HL-60 (cell line): ENCODE measurements at regions not wholly inside any gene's neighbourhood (a gene's known extent, or its start where the extent isn't known, plus 50 kb on each side); places are given as distances from the start of the nearest gene placed in this dataset.

Source experiments
- DNase-seq, 2 experiments: peaks; one replicate each; pipeline ENCODE4 v3.0.0-alpha.2; 2010 to 2020; ENCODE audit warnings: low read depth in 1 of 2, low spot score in 1 of 2
- H3K27ac ChIP-seq: fragments of 250-450 bp; sonication (Bioruptor Pico); replicated peaks from 2 replicates; pipeline ENCODE4 v1.5.1; 2020; ENCODE audit warnings: mild to moderate bottlenecking, moderate library complexity
- H3K27me3 ChIP-seq: fragments of 250-450 bp; sonication (Bioruptor Pico); 2 replicates; pipeline ENCODE4 v1.5.1; 2021; ENCODE audit warnings: mild to moderate bottlenecking, moderate library complexity; ENCODE audit not compliant: insufficient read depth, poor library complexity, severe bottlenecking
- H3K4me3 ChIP-seq: replicated peaks from 2 replicates; pipeline ENCODE4 v1.5.1; 2011; ENCODE audit warnings: mild to moderate bottlenecking, control low read depth, low read length; ENCODE audit not compliant: insufficient read depth
- GABPA ChIP-seq: IDR thresholded peaks from 2 replicates; pipeline ENCODE4 v1.6.1; 2012; ENCODE audit warnings: low read depth
- POLR2AphosphoS5 ChIP-seq: IDR thresholded peaks from 2 replicates; pipeline ENCODE4 v1.6.1; 2012; ENCODE audit warnings: low read depth
- SPI1 ChIP-seq: IDR thresholded peaks from 2 replicates; pipeline ENCODE4 v1.6.1; 2012; ENCODE audit warnings: low read depth, mild to moderate bottlenecking, borderline replicate concordance
- TF ChIP-seq, protein P1 (sequence below): IDR thresholded peaks from 2 replicates; pipeline ENCODE4 v1.6.1; 2012; ENCODE audit warnings: low read depth; ENCODE audit not compliant: insufficient replicate concordance
- TF ChIP-seq, protein P2 (sequence below): IDR thresholded peaks from one replicate; pipeline ENCODE4 v1.5.1; 2011; ENCODE audit warnings: low read length, control low read depth, inconsistent platforms; ENCODE audit not compliant: insufficient read depth

- DNase-seq: no peak
- TF ChIP-seq, protein P1, sequence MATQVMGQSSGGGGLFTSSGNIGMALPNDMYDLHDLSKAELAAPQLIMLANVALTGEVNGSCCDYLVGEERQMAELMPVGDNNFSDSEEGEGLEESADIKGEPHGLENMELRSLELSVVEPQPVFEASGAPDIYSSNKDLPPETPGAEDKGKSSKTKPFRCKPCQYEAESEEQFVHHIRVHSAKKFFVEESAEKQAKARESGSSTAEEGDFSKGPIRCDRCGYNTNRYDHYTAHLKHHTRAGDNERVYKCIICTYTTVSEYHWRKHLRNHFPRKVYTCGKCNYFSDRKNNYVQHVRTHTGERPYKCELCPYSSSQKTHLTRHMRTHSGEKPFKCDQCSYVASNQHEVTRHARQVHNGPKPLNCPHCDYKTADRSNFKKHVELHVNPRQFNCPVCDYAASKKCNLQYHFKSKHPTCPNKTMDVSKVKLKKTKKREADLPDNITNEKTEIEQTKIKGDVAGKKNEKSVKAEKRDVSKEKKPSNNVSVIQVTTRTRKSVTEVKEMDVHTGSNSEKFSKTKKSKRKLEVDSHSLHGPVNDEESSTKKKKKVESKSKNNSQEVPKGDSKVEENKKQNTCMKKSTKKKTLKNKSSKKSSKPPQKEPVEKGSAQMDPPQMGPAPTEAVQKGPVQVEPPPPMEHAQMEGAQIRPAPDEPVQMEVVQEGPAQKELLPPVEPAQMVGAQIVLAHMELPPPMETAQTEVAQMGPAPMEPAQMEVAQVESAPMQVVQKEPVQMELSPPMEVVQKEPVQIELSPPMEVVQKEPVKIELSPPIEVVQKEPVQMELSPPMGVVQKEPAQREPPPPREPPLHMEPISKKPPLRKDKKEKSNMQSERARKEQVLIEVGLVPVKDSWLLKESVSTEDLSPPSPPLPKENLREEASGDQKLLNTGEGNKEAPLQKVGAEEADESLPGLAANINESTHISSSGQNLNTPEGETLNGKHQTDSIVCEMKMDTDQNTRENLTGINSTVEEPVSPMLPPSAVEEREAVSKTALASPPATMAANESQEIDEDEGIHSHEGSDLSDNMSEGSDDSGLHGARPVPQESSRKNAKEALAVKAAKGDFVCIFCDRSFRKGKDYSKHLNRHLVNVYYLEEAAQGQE: no peak
- no peak for TF ChIP-seq POLR2AphosphoS5
- Histone ChIP-seq H3K27me3 (no peaks in the 10 kb centered on the region), H3K4me3 (no peak overlapping the region), H3K27ac (no peak overlapping the region)
Measured at GRCh38 chr14:42229976-42230375, 623.3 kb downstream of the LRFN5 start.

- DNase-seq: no peak
- H3K27ac ChIP-seq: no peak overlapping the region
- no peaks in the 10 kb centered on the region for H3K27me3 ChIP-seq
- TF ChIP-seq, protein P1: no peak
- TF ChIP-seq SPI1 (no peak), GABPA (no peak), POLR2AphosphoS5 (no peak)
- TF ChIP-seq, protein P2, sequence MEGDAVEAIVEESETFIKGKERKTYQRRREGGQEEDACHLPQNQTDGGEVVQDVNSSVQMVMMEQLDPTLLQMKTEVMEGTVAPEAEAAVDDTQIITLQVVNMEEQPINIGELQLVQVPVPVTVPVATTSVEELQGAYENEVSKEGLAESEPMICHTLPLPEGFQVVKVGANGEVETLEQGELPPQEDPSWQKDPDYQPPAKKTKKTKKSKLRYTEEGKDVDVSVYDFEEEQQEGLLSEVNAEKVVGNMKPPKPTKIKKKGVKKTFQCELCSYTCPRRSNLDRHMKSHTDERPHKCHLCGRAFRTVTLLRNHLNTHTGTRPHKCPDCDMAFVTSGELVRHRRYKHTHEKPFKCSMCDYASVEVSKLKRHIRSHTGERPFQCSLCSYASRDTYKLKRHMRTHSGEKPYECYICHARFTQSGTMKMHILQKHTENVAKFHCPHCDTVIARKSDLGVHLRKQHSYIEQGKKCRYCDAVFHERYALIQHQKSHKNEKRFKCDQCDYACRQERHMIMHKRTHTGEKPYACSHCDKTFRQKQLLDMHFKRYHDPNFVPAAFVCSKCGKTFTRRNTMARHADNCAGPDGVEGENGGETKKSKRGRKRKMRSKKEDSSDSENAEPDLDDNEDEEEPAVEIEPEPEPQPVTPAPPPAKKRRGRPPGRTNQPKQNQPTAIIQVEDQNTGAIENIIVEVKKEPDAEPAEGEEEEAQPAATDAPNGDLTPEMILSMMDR: no peak
- no peak overlapping the region for H3K4me3 ChIP-seq
Measured at GRCh38 chr14:42229294-42229693, 622.6 kb downstream of the LRFN5 start.

- Histone ChIP-seq H3K27me3 (no peaks in the 10 kb centered on the region), H3K4me3 (no peak overlapping the region), H3K27ac (no peak overlapping the region)
- no peak for DNase-seq
- TF ChIP-seq SPI1: no peak
- TF ChIP-seq, protein P1: no peak
- no peak for TF ChIP-seq GABPA
- TF ChIP-seq, protein P2: no peak
- no peak for TF ChIP-seq POLR2AphosphoS5
Measured at GRCh38 chr14:42228611-42229010, 621.9 kb downstream of the LRFN5 start.
